K562 (cell line): ENCODE measurements at regions not wholly inside any gene's neighbourhood (a gene's known extent, or its start where the extent isn't known, plus 50 kb on each side); places are given as distances from the start of the nearest gene placed in this dataset.

Source experiments
- DACH1 ChIP-seq: fragments of 450-650 bp; IDR thresholded peaks from 2 replicates; pipeline ENCODE4 v1.6.1; 2018; ENCODE audit not compliant: partially characterized antibody
- ELF1 ChIP-seq: fragments of 200-800 bp; sonication (Bioruptor generic); IDR thresholded peaks from 2 replicates; pipeline ENCODE4 v1.6.1; 2016; ENCODE audit warnings: missing genetic modification characterization, missing compliant biosample characterization
- KLF10 ChIP-seq: fragments of 250-450 bp; sonication (Bioruptor Pico); IDR thresholded peaks from 2 replicates; pipeline ENCODE4 v1.6.1; 2021; ENCODE audit warnings: matching md5 sums
- NFE2L1 ChIP-seq: fragments of 450-650 bp; IDR thresholded peaks from 2 replicates; pipeline ENCODE4 v1.6.1; 2016; ENCODE audit warnings: missing genetic modification characterization, low read depth, mild to moderate bottlenecking, missing compliant biosample characterization, moderate library complexity, borderline replicate concordance
- REST ChIP-seq, 2 experiments: fragments of 450-650 bp; formaldehyde crosslinking in 1 of 2; IDR thresholded peaks; 2 replicates each; pipeline versions ENCODE4 v1.4.0 to v1.6.1; 2014 to 2020; ENCODE audit warnings: mild to moderate bottlenecking in 2 of 2, borderline replicate concordance in 1 of 2, low read depth in 1 of 2
- SNRNP70 ChIP-seq: fragments of 200-400 bp; formaldehyde crosslinking; optimal IDR thresholded peaks from 2 replicates; pipeline ENCODE3; 2017; ENCODE audit warnings: low read depth, low read length
- THAP12 ChIP-seq: fragments of 250-450 bp; sonication (Bioruptor Pico); IDR thresholded peaks from 2 replicates; pipeline ENCODE4 v1.9.0; 2021; ENCODE audit warnings: mild to moderate bottlenecking, inconsistent platforms
- ZHX1 ChIP-seq: fragments of 150-350 bp; conservative IDR thresholded peaks from 2 replicates; pipeline ENCODE4 v1.6.1; 2014; ENCODE audit warnings: low read length
- ZNF277 ChIP-seq: fragments of 250-450 bp; sonication (Bioruptor Pico); IDR thresholded peaks from 2 replicates; pipeline ENCODE4 v1.8.0; 2022; ENCODE audit warnings: inconsistent platforms, mild to moderate bottlenecking, moderate library complexity, borderline replicate concordance
- ZNF766 ChIP-seq: fragments of 200-800 bp; sonication (Bioruptor generic); conservative IDR thresholded peaks from 2 replicates; pipeline ENCODE4 v1.6.1; 2016; ENCODE audit warnings: missing genetic modification characterization, missing compliant biosample characterization
- ZNF79 ChIP-seq: fragments of 250-450 bp; sonication (Bioruptor Pico); IDR thresholded peaks from 2 replicates; pipeline ENCODE4 v1.4.0; 2020; ENCODE audit warnings: low read depth, mild to moderate bottlenecking, moderate library complexity

- TF ChIP-seq ZHX1 (no peak), NFE2L1 (tag) (no peak), REST (IDR thresholded peaks at IDR 0.05; ENCODE audit: borderline replicate concordance) (peak; percentile 46), REST (CRISPR knock-in tag; IDR thresholded peaks at IDR 0.05; ENCODE audit: low read depth) (no peak), KLF10 (no peak), ELF1 (tag) (peak; percentile 91), ZNF766 (CRISPR knock-in tag) (peak; percentile 88), THAP12 (CRISPR knock-in tag) (no peak), ZNF79 (no peak), SNRNP70 (no peak), ZNF277 (CRISPR knock-in tag) (no peak), DACH1 (peak; percentile 41)
Measured at GRCh38 chr7:140242057-140243031, 65.6 kb upstream of the KDM7A start (continued).
